Activated CD4-positive, alpha-beta memory T cell treated with anti-CD3 and anti-CD28 coated beads for 36 hours (primary cell): ENCODE measurements at regions not wholly inside any gene's neighbourhood (a gene's known extent, or its start where the extent isn't known, plus 50 kb on each side); places are given as distances from the start of the nearest gene placed in this dataset.
A peak's percentile ranks its signal among the peaks of the same experiment; 100 is the strongest.

ENCODE experiments used
- CTCF ChIA-PET: fragments of 350-600 bp; sonication (Branson Sonifier 250); formaldehyde crosslinking; loops from one replicate; lab custom pipeline; 2021; ENCODE audit warnings: antibody characterized with exemption, inconsistent platforms; lab: Charles Lee
- POLR2A ChIA-PET: fragments of 350-600 bp; sonication (Branson Sonifier 250); formaldehyde crosslinking; loops from one replicate; lab custom pipeline; 2021; ENCODE audit warnings: antibody characterized with exemption; lab: Charles Lee
- DNase-seq: peaks from one replicate; pipeline ENCODE4 v3.0.0-alpha.2; 2020
- H3K27ac Mint-ChIP-seq: one replicate; pipeline ENCODE4 v1.8.0; 2021; ENCODE audit warnings: mixed read lengths
- H3K27me3 Mint-ChIP-seq: one replicate; pipeline ENCODE4 v1.8.0; 2021; ENCODE audit warnings: mixed read lengths
- H3K36me3 Mint-ChIP-seq: one replicate; pipeline ENCODE4 v1.8.0; 2021; ENCODE audit warnings: mixed read lengths
- H3K4me1 Mint-ChIP-seq: one replicate; pipeline ENCODE4 v1.8.0; 2021; ENCODE audit warnings: low read depth, mixed read lengths
- H3K4me3 Mint-ChIP-seq: one replicate; pipeline ENCODE4 v1.8.0; 2021; ENCODE audit warnings: mild to moderate bottlenecking, mixed read lengths
- H3K9me3 Mint-ChIP-seq: one replicate; pipeline ENCODE4 v1.8.0; 2021; ENCODE audit warnings: mixed read lengths
- intact Hi-C: fragments of 100-400 bp; cut with micrococcal nuclease; formaldehyde crosslinking; loops from one replicate; pipeline ENCODE4 v1.15.1; 2023

GRCh38 chr11:128216198-128216597 is 371.2 kb downstream of the ETS1 start:
- Mint-ChIP-seq H3K4me1 (no peaks in the 10 kb centered on the region), H3K36me3 (no peaks in the 10 kb centered on the region), H3K9me3 (no peaks in the 10 kb centered on the region), H3K27ac (no peak overlapping the region), H3K4me3 (no peak overlapping the region), H3K27me3 (no peaks in the 10 kb centered on the region)
- intact Hi-C loops = no loop called here
- CTCF ChIA-PET = no interaction called here
- POLR2A ChIA-PET = no interaction called here
- no peak for DNase-seq

DNA sequence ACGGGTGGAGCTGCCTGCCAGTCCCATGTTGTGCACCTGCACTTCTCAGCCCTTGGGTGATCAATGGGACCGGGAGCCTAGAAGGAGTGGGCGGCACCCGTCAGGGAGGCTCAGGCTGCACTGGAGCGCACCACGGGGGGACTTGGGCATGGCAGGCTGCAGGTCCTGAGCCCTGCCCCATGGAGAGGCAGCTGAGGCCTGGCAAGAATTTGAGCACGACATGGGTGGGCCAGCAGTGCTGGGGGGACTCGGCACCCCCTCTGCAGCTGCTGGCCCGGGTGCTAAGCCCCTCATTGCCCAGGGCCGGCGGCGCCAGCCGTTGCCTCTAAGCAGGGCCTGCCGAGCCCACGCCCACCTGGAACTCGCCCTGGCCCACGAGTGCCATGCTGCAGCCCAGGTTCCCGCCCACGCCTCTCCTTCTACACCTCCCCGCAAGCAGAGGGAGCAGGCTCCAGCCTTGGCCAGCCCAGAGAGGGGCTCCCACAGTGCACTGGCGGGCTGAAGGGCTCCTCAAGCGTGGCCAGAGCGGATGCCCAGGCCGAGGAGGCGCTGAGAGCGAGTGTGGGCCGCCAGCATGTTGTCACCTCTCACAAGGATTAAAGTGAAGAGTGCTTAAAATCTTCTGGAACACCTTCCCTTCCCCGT is 372.0 kb downstream of the ETS1 start:
- DNase-seq = no peak
- ChIA-PET POLR2A (no interaction called here), CTCF (no interaction called here)
- no peaks in the 10 kb centered on the region for H3K9me3 Mint-ChIP-seq
- H3K27me3 Mint-ChIP-seq = no peaks in the 10 kb centered on the region
- H3K4me1 Mint-ChIP-seq = no peaks in the 10 kb centered on the region
- intact Hi-C loops = no loop called here
- no peak overlapping the region for H3K4me3 Mint-ChIP-seq
- H3K36me3 Mint-ChIP-seq = no peaks in the 10 kb centered on the region
- no peak overlapping the region for H3K27ac Mint-ChIP-seq

DNA sequence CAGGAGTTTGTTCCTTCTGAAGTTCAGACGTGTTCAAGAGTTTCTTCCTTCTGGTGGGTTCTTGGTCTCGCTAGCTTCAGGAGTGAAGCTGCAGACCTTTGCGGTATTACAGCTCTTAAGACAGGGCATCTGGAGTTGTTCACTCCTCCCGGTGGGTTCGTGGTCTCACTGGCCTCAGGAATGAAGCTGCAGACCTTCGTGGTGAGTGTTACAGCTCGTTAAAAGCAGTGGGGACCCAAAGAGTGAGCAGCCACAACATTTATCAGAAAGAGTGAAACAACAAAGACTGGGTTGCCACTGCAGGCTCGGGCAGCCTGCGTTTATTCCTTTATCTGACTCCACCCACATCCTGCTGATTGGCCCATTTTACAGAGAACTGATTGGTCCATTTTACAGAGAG is 373.1 kb downstream of the ETS1 start:
- H3K4me1 Mint-ChIP-seq = no peaks in the 10 kb centered on the region
- no peak overlapping the region for H3K4me3 Mint-ChIP-seq
- intact Hi-C loops = no loop called here
- ChIA-PET CTCF (no interaction called here), POLR2A (no interaction called here)
- H3K9me3 Mint-ChIP-seq = no peaks in the 10 kb centered on the region
- H3K27me3 Mint-ChIP-seq = no peaks in the 10 kb centered on the region
- H3K36me3 Mint-ChIP-seq = no peaks in the 10 kb centered on the region
- no peak for DNase-seq
- H3K27ac Mint-ChIP-seq = no peak overlapping the region

GRCh38 chr11:128213461-128213860 is 373.9 kb downstream of the ETS1 start:
- H3K9me3 Mint-ChIP-seq = no peaks in the 10 kb centered on the region
- H3K36me3 Mint-ChIP-seq = no peaks in the 10 kb centered on the region
- no peaks in the 10 kb centered on the region for H3K4me1 Mint-ChIP-seq
- intact Hi-C loops = no loop called here
- ChIA-PET POLR2A (no interaction called here), CTCF (no interaction called here)
- no peaks in the 10 kb centered on the region for H3K27me3 Mint-ChIP-seq
- no peak for DNase-seq
- no peak overlapping the region for H3K4me3 Mint-ChIP-seq
- H3K27ac Mint-ChIP-seq = no peak overlapping the region

GRCh38 chr11:128212324-128212723 is 375.0 kb downstream of the ETS1 start:
- no peak for DNase-seq
- CTCF ChIA-PET = no interaction called here
- POLR2A ChIA-PET = no interaction called here
- Mint-ChIP-seq H3K27ac (no peak overlapping the region), H3K36me3 (no peaks in the 10 kb centered on the region), H3K27me3 (no peaks in the 10 kb centered on the region), H3K9me3 (no peaks in the 10 kb centered on the region), H3K4me1 (peaks cover 5% of the 10 kb centered on the region), H3K4me3 (no peak overlapping the region)
- intact Hi-C loops = no loop called here

GRCh38 chr11:128210148-128210940 is 377.0 kb downstream of the ETS1 start:
- ChIA-PET CTCF (interaction anchor here (0.8 kb wide), 1 partner anchor 53 kb away, joined by 4 read pairs; no protein-coding TSS in a partner anchor), POLR2A (no interaction called here)
- intact Hi-C loops = no loop called here
- Mint-ChIP-seq H3K27ac (no peak overlapping the region), H3K4me3 (no peak overlapping the region), H3K27me3 (no peaks in the 10 kb centered on the region), H3K36me3 (peaks cover 1% of the 10 kb centered on the region), H3K9me3 (peaks cover 11% of the 10 kb centered on the region), H3K4me1 (peaks cover 5% of the 10 kb centered on the region)
- DNase-seq = no peak

DNA sequence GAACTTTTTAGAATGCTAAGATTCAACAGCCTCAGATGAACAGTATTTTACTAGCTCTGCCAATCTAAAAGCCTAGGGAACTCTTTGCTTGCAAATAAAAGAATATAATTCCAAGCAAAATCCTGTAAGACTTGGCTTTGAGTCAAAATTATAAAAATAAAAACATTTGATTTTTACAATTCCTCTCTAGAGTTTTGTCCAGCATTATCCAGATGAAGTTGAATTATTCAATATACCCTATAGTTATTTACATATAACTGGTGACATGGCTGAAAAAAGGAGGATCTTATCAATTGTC is 378.3 kb downstream of the ETS1 start:
- Mint-ChIP-seq H3K4me3 (no peak overlapping the region), H3K9me3 (peaks cover 11% of the 10 kb centered on the region), H3K27me3 (no peaks in the 10 kb centered on the region), H3K27ac (no peak overlapping the region), H3K4me1 (peaks cover 5% of the 10 kb centered on the region), H3K36me3 (peaks cover 1% of the 10 kb centered on the region)
- CTCF ChIA-PET = interaction anchor here (1.7 kb wide), 1 partner anchor 52 kb away, joined by 4 read pairs; no protein-coding TSS in a partner anchor
- DNase-seq = no peak
- POLR2A ChIA-PET = interaction anchor here (1.2 kb wide), 1 partner anchor 81 kb away, joined by 3 read pairs; no protein-coding TSS in a partner anchor
- intact Hi-C loops = no loop called here

GRCh38 chr11:128208329-128209137 is 378.8 kb downstream of the ETS1 start:
- no peak overlapping the region for H3K27ac Mint-ChIP-seq
- ChIA-PET POLR2A (interaction anchor here (1.2 kb wide), 1 partner anchor 81 kb away, joined by 3 read pairs; no protein-coding TSS in a partner anchor), CTCF (interaction anchor here (1.7 kb wide), 1 partner anchor 51 kb away, joined by 4 read pairs; no protein-coding TSS in a partner anchor)
- no peak overlapping the region for H3K4me3 Mint-ChIP-seq
- H3K4me1 Mint-ChIP-seq = peaks cover 5% of the 10 kb centered on the region
- DNase-seq = no peak
- peaks cover 11% of the 10 kb centered on the region for H3K9me3 Mint-ChIP-seq
- H3K27me3 Mint-ChIP-seq = no peaks in the 10 kb centered on the region
- intact Hi-C loops = no loop called here
- H3K36me3 Mint-ChIP-seq = peaks cover 1% of the 10 kb centered on the region

GRCh38 chr11:128207861-128208321 is 379.5 kb downstream of the ETS1 start:
- CTCF ChIA-PET = interaction anchor here (1.7 kb wide), 1 partner anchor 50 kb away, joined by 4 read pairs; no protein-coding TSS in a partner anchor
- Mint-ChIP-seq H3K4me3 (no peak overlapping the region), H3K4me1 (peaks cover 5% of the 10 kb centered on the region), H3K36me3 (peaks cover 1% of the 10 kb centered on the region), H3K27me3 (no peaks in the 10 kb centered on the region), H3K9me3 (peaks cover 11% of the 10 kb centered on the region), H3K27ac (no peak overlapping the region)
- intact Hi-C loops = no loop called here
- no peak for DNase-seq
- POLR2A ChIA-PET = interaction anchor here (1.2 kb wide), 1 partner anchor 82 kb away, joined by 3 read pairs; no protein-coding TSS in a partner anchor

DNA sequence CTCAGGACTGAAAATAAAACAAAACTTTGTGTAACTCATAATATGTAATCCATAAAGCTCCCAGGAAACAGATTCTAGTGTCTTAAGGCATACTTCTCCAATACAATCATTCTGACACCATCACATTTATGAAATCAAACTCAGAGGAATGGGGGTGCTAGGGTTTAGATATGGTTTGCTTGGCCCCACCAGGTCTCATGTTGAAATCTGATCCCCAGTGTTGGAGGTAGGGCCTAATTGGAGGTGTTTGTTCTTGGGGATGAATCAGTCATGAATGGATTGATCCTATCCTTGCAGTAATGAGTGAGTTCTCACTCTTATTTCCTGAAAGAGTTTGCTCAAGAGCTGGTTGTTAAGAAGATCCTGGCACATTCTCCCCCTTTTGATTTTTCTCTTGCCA is 380.9 kb downstream of the ETS1 start:
- no peak for DNase-seq
- Mint-ChIP-seq H3K4me1 (peaks cover 8% of the 10 kb centered on the region), H3K36me3 (peaks cover 1% of the 10 kb centered on the region), H3K4me3 (no peak overlapping the region), H3K27ac (no peak overlapping the region), H3K27me3 (no peaks in the 10 kb centered on the region), H3K9me3 (peaks cover 11% of the 10 kb centered on the region)
- POLR2A ChIA-PET = no interaction called here
- intact Hi-C loops = no loop called here
- CTCF ChIA-PET = no interaction called here

DNA sequence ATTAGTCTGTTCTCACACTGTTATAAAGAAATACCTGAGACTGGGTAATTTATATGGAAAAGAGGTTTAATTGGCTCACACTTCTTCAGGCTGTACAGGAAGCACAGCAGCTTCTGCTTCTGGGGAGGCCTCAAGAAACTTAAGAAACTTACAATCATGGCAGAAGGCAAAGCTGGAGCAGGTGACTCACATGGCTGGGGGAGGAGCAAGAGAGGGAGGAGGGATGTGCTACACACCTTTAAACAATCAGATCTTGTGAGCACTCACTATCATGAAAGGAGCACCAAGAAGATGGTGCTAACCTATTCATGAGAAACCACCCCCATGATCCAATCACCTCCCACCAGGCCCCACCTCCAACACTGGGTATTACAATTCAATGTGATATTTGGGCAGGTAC is 381.6 kb downstream of the ETS1 start:
- ChIA-PET CTCF (no interaction called here), POLR2A (no interaction called here)
- intact Hi-C loops = no loop called here
- no peaks in the 10 kb centered on the region for H3K27me3 Mint-ChIP-seq
- peaks cover 1% of the 10 kb centered on the region for H3K36me3 Mint-ChIP-seq
- peak; percentile 33 for DNase-seq
- H3K9me3 Mint-ChIP-seq = peaks cover 11% of the 10 kb centered on the region
- H3K4me3 Mint-ChIP-seq = no peak overlapping the region
- no peak overlapping the region for H3K27ac Mint-ChIP-seq
- peaks cover 12% of the 10 kb centered on the region for H3K4me1 Mint-ChIP-seq

GRCh38 chr11:128204898-128205297 is 382.5 kb downstream of the ETS1 start:
- Mint-ChIP-seq H3K36me3 (peaks cover 1% of the 10 kb centered on the region), H3K27me3 (no peaks in the 10 kb centered on the region), H3K4me3 (no peak overlapping the region), H3K9me3 (peaks cover 11% of the 10 kb centered on the region), H3K27ac (no peak overlapping the region), H3K4me1 (peaks cover 16% of the 10 kb centered on the region)
- CTCF ChIA-PET = no interaction called here
- intact Hi-C loops = no loop called here
- POLR2A ChIA-PET = no interaction called here
- DNase-seq = no peak
